Gastrocnemius medialis (tissue), 4 donors: ENCODE measurements at regions not wholly inside any gene's neighbourhood (a gene's known extent, or its start where the extent isn't known, plus 50 kb on each side); places are given as distances from the start of the nearest gene placed in this dataset.

Experiments used
- POLR2A ChIP-seq, 2 donors: fragments of 450-650 bp; IDR thresholded peaks; one replicate each; pipeline ENCODE4 v1.6.1; 2017; ENCODE audit warnings: antibody characterized with exemption in 2 of 2, mild to moderate bottlenecking in 2 of 2, moderate library complexity in 2 of 2
- TF ChIP-seq, protein P1 (sequence below), 5 experiments: fragments of 450-650 bp in 3 of 5; fragments of 200-600 bp in 2 of 5; sonication (generic) in 2 of 5; IDR thresholded peaks in 4 of 5; conservative IDR thresholded peaks in 1 of 5; 1 replicate in 4 of 5; 2 replicates in 1 of 5; pipeline ENCODE4 v1.5.1; 2016 to 2019; ENCODE audit warnings: antibody characterized with exemption in 5 of 5, mild to moderate bottlenecking in 3 of 5, moderate library complexity in 3 of 5

DNA sequence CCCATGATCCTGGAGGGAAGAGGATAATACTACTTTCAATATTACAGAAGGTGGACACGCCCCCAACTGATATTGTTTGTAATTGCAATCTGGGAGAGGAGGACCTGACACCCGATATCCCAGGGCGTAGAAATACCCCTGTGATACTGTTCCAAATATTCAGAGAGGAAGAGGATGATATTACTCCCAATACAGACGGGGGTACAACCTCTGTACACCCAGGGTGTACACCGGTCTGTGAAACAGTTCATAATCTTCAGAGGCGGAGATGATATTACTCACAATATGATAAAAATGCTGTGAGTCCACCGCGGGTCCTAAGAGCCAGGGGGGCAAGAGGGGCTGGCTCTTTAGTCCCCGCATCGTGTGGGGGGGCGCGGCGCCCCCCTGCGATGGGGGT is 57.2 kb upstream of the ALDH3B2 start:
- TF ChIP-seq, protein P1, sequence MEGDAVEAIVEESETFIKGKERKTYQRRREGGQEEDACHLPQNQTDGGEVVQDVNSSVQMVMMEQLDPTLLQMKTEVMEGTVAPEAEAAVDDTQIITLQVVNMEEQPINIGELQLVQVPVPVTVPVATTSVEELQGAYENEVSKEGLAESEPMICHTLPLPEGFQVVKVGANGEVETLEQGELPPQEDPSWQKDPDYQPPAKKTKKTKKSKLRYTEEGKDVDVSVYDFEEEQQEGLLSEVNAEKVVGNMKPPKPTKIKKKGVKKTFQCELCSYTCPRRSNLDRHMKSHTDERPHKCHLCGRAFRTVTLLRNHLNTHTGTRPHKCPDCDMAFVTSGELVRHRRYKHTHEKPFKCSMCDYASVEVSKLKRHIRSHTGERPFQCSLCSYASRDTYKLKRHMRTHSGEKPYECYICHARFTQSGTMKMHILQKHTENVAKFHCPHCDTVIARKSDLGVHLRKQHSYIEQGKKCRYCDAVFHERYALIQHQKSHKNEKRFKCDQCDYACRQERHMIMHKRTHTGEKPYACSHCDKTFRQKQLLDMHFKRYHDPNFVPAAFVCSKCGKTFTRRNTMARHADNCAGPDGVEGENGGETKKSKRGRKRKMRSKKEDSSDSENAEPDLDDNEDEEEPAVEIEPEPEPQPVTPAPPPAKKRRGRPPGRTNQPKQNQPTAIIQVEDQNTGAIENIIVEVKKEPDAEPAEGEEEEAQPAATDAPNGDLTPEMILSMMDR (IDR thresholded peaks at IDR 0.05 in 4 of 5, conservative IDR thresholded peaks at IDR 0.05 in 1 of 5), result no peak
- no peak for TF ChIP-seq POLR2A (IDR thresholded peaks at IDR 0.05)
